ENCODE measurements at regions not wholly inside any gene's neighbourhood (a gene's known extent, or its start where the extent isn't known, plus 50 kb on each side); places are given as distances from the start of the nearest gene placed in this dataset.

DNA sequence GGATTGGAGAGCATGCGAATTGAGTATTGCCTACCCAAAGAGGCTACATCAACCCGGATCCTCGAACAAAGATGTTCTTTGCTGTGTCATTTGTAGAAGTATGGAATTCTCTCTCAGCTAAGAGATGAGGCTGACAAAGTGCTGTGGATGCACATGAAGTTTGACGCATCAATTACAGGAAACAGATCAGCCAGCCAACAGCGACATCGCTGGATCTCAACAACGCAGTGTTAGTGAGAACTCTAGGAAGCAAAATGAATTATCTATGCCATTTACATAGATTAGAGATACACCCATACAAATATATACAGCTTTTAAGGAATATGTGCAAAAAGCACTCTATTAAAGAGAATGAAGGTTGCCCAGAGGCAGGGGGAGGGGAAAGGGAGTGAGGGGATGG is 160.6 kb upstream of the RGMA start:
- no peak for DNase-seq

DNA sequence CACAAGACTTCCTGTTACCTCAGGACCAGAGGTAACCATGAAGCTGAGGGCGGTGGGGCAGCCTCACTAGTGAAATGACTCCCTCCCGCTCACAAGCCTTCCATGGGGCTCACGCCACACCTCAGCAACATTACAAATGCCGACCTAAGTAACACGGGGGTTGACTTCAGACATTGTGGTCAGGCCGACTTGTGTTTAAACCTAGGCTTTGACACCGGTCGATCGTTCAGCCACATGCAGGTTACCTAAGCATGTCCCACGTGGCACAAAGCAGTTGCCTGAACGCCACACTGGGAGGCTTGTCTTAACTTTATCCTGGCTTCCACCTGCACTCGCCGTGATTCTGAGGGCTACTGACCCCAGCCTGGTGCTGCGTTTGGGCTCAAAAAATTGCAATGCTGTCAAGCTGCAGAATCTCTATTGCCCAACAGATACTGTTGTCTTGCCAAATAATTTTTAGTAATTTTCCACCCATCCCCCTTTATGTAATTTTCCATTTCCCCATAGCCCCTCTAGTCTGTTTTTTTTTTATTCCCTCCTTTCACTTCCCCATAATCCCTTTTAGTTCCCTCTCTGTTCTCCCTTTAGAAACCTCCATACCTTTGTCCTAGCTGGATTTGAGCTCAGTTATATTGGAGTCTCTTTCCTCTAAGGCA is 158.6 kb upstream of the RGMA start:
- DNase-seq = no peak

DNA sequence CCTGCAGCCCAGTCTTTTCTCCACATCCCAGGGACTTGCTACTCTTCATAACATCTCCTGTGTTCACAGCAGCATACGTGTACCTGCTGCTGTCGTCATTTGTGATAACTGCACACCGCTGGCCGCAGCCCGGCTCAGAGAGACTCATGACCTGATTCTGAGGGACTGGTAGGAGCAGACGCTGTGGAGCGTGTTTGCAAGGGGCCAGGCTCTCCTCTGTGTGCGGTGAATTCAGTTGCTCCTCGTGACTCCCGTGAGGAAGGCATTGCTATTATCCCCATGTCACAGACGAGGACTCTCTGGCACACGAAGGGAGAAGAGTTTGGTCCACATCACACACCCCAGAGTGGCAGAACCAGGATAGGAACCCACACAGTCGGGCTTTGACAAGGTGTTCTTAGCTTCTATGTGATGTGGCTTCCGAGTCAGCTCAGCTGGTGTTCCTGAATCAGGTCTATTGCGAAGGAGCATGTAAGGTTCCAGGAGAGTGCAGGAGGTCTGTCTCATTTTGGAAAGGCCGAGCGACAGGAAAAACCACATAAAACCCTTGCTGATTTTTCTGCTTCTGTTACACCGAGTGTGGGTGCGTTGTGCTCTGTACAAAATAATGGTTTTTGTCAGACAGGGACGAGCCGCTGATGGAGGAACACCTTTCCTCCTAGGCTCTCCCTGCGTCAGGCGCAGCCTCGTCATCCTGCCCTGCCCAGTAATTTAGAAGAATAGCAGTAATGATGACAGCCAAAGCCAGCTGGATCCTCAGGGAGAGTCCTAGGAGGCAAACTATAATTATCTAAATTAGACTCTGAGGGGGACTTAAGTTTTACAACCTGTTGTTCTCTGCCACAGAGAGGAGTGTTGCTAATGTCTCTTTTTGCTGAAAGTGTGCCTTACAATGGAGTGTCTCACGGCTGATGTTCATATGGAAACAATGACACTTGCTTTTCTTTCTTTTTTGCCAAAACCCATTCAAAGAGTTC is 157.5 kb upstream of the RGMA start:
- no peak for DNase-seq

DNA sequence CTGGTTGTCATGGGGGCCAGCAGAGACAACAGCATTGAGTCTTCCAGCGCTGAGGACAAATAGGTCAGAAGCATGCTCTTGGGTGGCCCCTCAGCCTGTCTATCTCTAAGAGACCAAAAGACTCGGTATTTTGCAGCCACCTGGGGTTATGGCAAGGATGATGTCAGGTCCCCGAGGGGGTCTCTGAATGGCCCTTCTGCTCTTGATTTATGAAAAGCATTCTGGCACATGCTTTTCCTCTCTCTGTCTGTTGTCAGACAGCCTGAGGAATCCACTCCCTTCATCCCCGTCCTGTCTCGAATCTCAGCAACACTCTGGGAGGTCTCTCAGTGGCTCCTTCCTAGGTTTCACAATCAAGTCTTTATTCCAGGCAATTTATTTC is 156.6 kb upstream of the RGMA start:
- DNase-seq = no peak

DNA sequence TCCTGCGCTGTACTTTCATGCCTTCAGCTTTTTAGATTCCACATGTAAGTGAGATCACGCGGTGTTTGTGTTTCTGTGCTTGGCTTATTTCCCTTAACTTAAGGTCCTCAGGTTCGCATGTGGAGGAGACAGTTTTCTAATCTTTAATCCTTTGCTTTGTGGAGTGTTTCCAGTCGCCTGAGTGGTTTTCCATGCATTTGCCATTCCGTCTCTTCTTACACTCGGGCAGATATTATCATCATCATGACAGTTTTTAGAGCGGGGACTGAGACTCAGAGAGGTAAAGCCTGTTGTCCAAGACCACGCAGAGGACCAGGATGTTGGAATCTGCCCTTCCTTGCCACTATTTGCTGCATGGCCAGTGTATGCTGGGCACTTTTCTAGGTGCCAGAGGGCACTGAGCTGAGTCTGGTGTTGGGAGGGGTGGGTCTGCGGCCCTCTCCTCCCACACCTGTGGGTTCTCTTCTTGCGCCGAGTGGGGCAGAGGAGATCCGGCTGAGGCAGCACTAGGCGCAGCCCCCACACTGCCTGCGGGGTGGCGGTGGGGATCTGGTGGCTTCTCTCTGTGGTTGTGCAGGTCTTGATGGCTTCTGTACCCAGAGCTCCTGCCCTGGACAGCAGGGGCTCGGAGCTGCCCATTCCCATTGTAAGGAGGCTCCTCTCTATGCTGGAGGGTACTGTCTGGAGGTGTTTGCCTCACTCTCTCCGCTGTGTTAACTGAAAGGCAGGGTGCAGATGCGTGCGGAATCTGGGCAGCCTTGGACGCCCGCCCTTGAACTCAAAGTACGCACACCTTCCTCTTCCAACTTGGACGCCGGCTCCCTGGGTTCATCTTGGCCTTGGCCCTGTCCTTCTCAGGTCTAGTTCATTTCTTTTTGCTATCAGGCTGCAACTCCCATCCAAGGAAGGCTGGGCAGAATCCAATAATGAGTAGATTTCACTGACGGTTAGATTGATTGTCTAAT is 156.0 kb upstream of the RGMA start:
- DNase-seq = no peak

DNA sequence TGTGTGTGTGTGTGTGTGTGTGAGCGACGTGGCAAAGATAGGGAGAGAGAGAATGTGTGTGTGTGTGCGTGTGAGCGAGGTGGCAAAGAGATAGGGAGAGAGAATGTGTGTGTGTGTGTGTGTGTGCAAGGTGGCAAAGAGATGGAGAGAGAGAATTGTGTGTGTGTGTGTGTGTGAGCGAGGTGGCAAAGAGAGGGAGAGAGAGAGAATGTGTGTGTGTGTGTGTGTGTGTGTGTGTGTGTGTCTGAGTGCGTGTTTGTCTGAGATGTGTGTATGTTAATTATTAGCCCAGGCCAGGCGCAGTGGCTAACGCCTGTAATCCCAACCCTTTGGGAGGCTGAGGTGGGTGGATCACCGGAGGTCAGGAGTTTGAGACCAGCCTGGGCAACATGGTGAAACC is 154.6 kb upstream of the RGMA start:
- no peak for DNase-seq

- DNase-seq = no peak
These were observed 152.9 kb upstream of the RGMA start for GRCh38 chr15:93241696-93242585.

- DNase-seq = no peak
These were observed 151.0 kb upstream of the RGMA start for GRCh38 chr15:93239993-93240392.

DNA sequence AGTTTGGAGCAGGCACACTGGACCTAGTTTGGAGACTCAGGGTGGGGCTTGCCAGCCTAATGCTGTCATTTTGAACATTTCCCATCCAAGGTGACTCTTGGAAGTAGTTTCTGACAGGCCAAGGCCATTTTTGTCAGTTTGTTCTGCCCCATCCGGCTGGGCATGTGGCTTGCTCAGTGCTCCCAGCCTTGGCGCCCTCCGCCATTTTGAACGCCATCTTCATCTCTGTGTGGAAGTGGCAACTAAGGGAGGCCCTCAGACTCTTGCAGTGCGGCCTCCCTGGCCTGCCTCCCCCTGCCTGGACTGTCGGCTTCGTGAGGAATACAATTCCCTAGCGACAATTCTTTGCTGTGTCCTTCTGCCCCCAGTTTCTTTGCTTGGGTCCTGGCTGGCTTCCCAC is 150.6 kb upstream of the RGMA start:
- DNase-seq = no peak

GRCh38 chr15:93238641-93239040 is 149.6 kb upstream of the RGMA start:
- DNase-seq = no peak

- DNase-seq = peak; percentile 3 to 71
These were observed 147.1 kb upstream of the RGMA start for GRCh38 chr15:93235926-93236780.

- DNase-seq = no peak
These were observed 146.3 kb upstream of the RGMA start for GRCh38 chr15:93235269-93235668.

DNA sequence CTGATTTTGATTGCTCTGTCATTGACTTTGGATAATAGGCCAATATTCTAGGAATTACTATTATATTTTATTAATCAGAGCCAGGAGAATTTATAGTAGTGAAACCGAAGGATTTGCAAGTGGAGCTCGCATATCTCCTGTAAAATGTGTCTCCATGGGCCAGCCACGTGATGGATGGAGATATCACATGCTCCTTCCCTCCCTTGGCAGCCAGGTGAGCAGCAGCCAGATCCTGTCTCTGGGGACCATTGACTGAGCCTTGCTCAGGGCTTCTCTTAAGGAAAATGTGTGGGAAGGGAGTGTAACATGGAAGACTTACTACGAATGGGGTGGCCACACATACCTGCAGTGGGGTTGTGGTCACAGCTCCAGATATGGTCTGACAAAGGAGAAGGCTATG is 144.7 kb upstream of the RGMA start:
- DNase-seq = no peak

DNA sequence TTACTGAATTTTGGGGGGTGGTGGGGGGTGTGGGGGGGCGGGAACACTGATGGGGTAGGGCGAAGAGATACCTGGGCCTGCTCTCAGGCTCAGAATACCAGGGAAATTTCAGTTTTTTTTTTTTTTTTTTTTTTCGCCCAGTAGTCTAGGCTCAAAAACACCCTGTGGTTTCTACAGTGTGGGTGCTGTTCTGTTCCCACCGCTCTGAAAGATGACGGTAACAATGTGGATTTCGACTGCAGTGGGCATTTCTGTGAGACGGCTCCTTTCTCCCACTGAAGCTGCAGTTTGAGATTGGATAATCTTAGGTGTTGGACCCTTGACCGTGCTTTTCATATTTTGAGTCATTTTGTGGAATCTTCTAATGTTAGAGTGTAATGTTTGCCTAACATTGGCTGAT is 143.8 kb upstream of the RGMA start:
- no peak for DNase-seq

GRCh38 chr15:93231994-93232393 is 143.0 kb upstream of the RGMA start:
- no peak for DNase-seq

- no peak for DNase-seq
These were observed 142.4 kb upstream of the RGMA start for GRCh38 chr15:93231261-93231925.

- no peak for DNase-seq
These were observed 139.5 kb upstream of the RGMA start for GRCh38 chr15:93228546-93228945.

GRCh38 chr15:93223803-93224202 is 134.8 kb upstream of the RGMA start:
- no peak for DNase-seq

DNA sequence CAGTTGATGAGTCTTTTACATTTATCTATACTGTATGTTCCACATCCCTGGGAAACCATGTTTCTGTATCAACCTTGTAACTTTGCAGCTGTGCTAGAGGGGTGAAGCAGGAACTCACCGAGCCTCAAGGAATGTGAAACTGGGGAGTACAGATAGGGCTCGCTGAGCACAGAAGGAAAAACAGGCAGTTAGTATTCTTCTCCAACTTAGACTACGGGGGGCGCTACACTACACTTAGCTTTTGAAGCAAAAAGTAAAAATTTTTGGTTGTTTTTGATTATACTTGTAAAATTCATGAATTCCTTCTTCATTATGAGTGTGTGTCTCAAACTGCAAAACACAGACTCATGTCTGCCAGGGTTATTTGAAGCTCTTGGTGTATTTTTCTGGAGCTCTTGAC is 132.7 kb upstream of the RGMA start:
- no peak for DNase-seq

- no peak for DNase-seq
These were observed 130.9 kb upstream of the RGMA start for GRCh38 chr15:93219859-93220420.
